ENCODE measurements at regions not wholly inside any gene's neighbourhood (a gene's known extent, or its start where the extent isn't known, plus 50 kb on each side); places are given as distances from the start of the nearest gene placed in this dataset.

GRCh38 chr2:107719141-107719540 is 107.6 kb upstream of the RGPD4 start:
- peaks cover 0 to 4% (median 0%) of the 10 kb centered on the region in 3 donors for H3K27me3 Mint-ChIP-seq (ENCODE audit: low read depth in 3 of 3)
- Histone ChIP-seq H3K27me3 (ENCODE audit: control insufficient read depth in 2 of 2, insufficient read depth in 2 of 2, low read length in 2 of 2) (no peaks in the 10 kb centered on the region), H3K27ac (ENCODE audit: low read depth in 1 of 2, low read length in 2 of 2) (no peak overlapping the region), H3K4me1 (ENCODE audit: control insufficient read depth in 1 of 2, insufficient read depth in 2 of 2, low read length in 2 of 2) (no peaks in the 10 kb centered on the region), H3K9me3 (replicated peaks in 1 of 2; ENCODE audit: control insufficient read depth in 1 of 2, insufficient read depth in 1 of 2, low read length in 2 of 2) (no peaks in the 10 kb centered on the region), H3K79me2 (ENCODE audit: insufficient read depth, low read length) (no peaks in the 10 kb centered on the region), H3K4me3 (replicated peaks in 1 of 3; ENCODE audit: low read depth in 2 of 3, low read length in 3 of 3) (no peak overlapping the region), H4K20me1 (ENCODE audit: insufficient read depth, low read length) (no peaks in the 10 kb centered on the region), H3K36me3 (replicated peaks in 1 of 2; ENCODE audit: control insufficient read depth in 1 of 2, insufficient read depth in 2 of 2, low read length in 2 of 2) (no peaks in the 10 kb centered on the region), H3K9ac (ENCODE audit: insufficient read depth, low read length, poor library complexity, severe bottlenecking) (no peak overlapping the region), H2AFZ (ENCODE audit: insufficient read depth, low read depth, low read length, poor library complexity, severe bottlenecking) (no peak overlapping the region), H3K4me2 (replicated peaks; ENCODE audit: extremely low read depth, low read length, poor library complexity, severe bottlenecking) (no peak overlapping the region)
- intact Hi-C loops (cut with micrococcal nuclease): no loop called here
- H3K36me3 Mint-ChIP-seq: no peaks in the 10 kb centered on the region
- WGBS (ENCODE audit: insufficient coverage): no CpG with 5 or more reads among the region's 3 CpGs
- TF ChIP-seq CTCF (IDR thresholded peaks at IDR 0.05): no peak
- DNase-seq: no peak
- no peak overlapping the region for H3K27ac Mint-ChIP-seq
- peaks cover 0 to 2% (median 0%) of the 10 kb centered on the region in 7 donors for H3K9me3 Mint-ChIP-seq
- no peaks in the 10 kb centered on the region for H3K4me1 Mint-ChIP-seq
- H3K4me3 Mint-ChIP-seq: no peak overlapping the region

GRCh38 chr2:107719836-107720235 is 106.9 kb upstream of the RGPD4 start:
- Histone ChIP-seq H3K4me3 (replicated peaks in 1 of 3; ENCODE audit: low read depth in 2 of 3, low read length in 3 of 3) (no peak overlapping the region), H3K36me3 (replicated peaks in 1 of 2; ENCODE audit: control insufficient read depth in 1 of 2, insufficient read depth in 2 of 2, low read length in 2 of 2) (no peaks in the 10 kb centered on the region), H3K9ac (ENCODE audit: insufficient read depth, low read length, poor library complexity, severe bottlenecking) (no peak overlapping the region), H2AFZ (ENCODE audit: insufficient read depth, low read depth, low read length, poor library complexity, severe bottlenecking) (no peak overlapping the region), H3K4me1 (ENCODE audit: control insufficient read depth in 1 of 2, insufficient read depth in 2 of 2, low read length in 2 of 2) (no peaks in the 10 kb centered on the region), H3K4me2 (replicated peaks; ENCODE audit: extremely low read depth, low read length, poor library complexity, severe bottlenecking) (no peak overlapping the region), H3K27ac (ENCODE audit: low read depth in 1 of 2, low read length in 2 of 2) (no peak overlapping the region), H3K27me3 (ENCODE audit: control insufficient read depth in 2 of 2, insufficient read depth in 2 of 2, low read length in 2 of 2) (no peaks in the 10 kb centered on the region), H3K9me3 (replicated peaks in 1 of 2; ENCODE audit: control insufficient read depth in 1 of 2, insufficient read depth in 1 of 2, low read length in 2 of 2) (no peaks in the 10 kb centered on the region), H4K20me1 (ENCODE audit: insufficient read depth, low read length) (no peaks in the 10 kb centered on the region), H3K79me2 (ENCODE audit: insufficient read depth, low read length) (no peaks in the 10 kb centered on the region)
- Mint-ChIP-seq H3K9me3 (peaks cover 0 to 2% (median 0%) of the 10 kb centered on the region in 7 donors), H3K4me3 (no peak overlapping the region), H3K27me3 (ENCODE audit: low read depth in 3 of 3) (peaks cover 0 to 4% (median 0%) of the 10 kb centered on the region in 3 donors), H3K4me1 (no peaks in the 10 kb centered on the region), H3K36me3 (no peaks in the 10 kb centered on the region), H3K27ac (no peak overlapping the region)
- 86% methylated on average over 7 of the region's 7 CpGs for WGBS (ENCODE audit: insufficient coverage)
- no peak for TF ChIP-seq CTCF (IDR thresholded peaks at IDR 0.05)
- no peak for DNase-seq
- intact Hi-C loops (cut with micrococcal nuclease): no loop called here

Measured in CD14-positive monocyte (primary cell).